ENCODE measurements at regions not wholly inside any gene's neighbourhood (a gene's known extent, or its start where the extent isn't known, plus 50 kb on each side); places are given as distances from the start of the nearest gene placed in this dataset.

DNA sequence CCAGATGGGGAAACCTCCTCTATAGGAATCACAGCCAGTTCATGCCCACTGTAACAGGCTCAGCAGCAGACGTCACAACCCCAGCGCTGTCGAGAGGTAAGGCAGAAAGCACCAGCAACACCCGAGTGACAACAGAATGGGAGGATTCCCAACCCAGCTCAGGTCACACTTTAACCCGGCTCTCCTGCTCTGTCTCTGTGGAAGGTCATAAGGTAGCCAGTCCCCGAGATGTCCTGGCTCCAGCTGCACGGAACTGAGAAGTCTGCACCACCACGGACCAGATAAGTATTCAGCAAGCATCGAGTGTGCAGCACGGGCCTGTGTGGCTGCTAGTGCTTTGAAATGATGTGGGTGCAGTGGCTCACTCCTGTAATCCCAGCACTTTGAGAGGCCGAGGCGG is 236.7 kb upstream of the TCERG1L start:
- no TSS peak for BruUV-seq (replicated peaks)
- Mint-ChIP-seq H3K4me1 (ENCODE audit: low read depth, unreplicated experiment) (peaks cover 10% of the 10 kb centered on the region), H3K27ac (ENCODE audit: unreplicated experiment) (no peak overlapping the region), H3K9me3 (ENCODE audit: low read depth, unreplicated experiment) (no peaks in the 10 kb centered on the region), H3K27me3 (ENCODE audit: unreplicated experiment) (peaks cover 28% of the 10 kb centered on the region), H3K36me3 (ENCODE audit: insufficient read depth, unreplicated experiment) (no peaks in the 10 kb centered on the region), H3K4me3 (ENCODE audit: low read depth, unreplicated experiment) (no peak overlapping the region)
- CTCF ChIA-PET: no interaction called here
- no peak for DNase-seq
- TF ChIP-seq, protein P1, sequence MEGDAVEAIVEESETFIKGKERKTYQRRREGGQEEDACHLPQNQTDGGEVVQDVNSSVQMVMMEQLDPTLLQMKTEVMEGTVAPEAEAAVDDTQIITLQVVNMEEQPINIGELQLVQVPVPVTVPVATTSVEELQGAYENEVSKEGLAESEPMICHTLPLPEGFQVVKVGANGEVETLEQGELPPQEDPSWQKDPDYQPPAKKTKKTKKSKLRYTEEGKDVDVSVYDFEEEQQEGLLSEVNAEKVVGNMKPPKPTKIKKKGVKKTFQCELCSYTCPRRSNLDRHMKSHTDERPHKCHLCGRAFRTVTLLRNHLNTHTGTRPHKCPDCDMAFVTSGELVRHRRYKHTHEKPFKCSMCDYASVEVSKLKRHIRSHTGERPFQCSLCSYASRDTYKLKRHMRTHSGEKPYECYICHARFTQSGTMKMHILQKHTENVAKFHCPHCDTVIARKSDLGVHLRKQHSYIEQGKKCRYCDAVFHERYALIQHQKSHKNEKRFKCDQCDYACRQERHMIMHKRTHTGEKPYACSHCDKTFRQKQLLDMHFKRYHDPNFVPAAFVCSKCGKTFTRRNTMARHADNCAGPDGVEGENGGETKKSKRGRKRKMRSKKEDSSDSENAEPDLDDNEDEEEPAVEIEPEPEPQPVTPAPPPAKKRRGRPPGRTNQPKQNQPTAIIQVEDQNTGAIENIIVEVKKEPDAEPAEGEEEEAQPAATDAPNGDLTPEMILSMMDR (IDR thresholded peaks at IDR 0.05; ENCODE audit: unreplicated experiment): no peak
- intact Hi-C loops (cut with micrococcal nuclease; ENCODE audit: unreplicated experiment): no loop called here

DNA sequence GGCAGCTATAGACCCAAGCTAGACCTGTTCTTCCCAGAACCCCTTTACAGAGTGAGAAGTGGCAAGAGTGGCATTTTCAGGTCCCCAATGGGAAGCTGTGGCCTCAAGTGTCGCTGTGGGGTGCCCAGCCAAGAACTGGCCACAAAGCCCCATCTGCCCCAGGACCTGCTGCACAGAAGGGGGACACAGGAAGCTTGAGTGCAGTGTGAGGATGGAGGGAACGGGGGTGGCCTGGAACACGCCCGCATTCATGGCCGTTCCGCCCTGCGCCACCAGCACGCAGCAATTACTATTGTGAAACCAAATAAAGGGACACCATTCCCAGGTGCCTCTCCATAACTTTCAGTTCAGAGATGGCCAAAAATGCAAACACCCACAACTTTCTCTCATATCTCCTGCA is 237.6 kb upstream of the TCERG1L start:
- no peak overlapping the region for H3K27ac Mint-ChIP-seq (ENCODE audit: unreplicated experiment)
- no TSS peak for BruUV-seq (replicated peaks)
- H3K4me3 Mint-ChIP-seq (ENCODE audit: low read depth, unreplicated experiment): no peak overlapping the region
- no peaks in the 10 kb centered on the region for H3K36me3 Mint-ChIP-seq (ENCODE audit: insufficient read depth, unreplicated experiment)
- intact Hi-C loops (cut with micrococcal nuclease; ENCODE audit: unreplicated experiment): no loop called here
- TF ChIP-seq, protein P1 (IDR thresholded peaks at IDR 0.05; ENCODE audit: unreplicated experiment): no peak
- peaks cover 27% of the 10 kb centered on the region for H3K27me3 Mint-ChIP-seq (ENCODE audit: unreplicated experiment)
- DNase-seq: no peak
- CTCF ChIA-PET: no interaction called here
- peaks cover 10% of the 10 kb centered on the region for H3K4me1 Mint-ChIP-seq (ENCODE audit: low read depth, unreplicated experiment)
- H3K9me3 Mint-ChIP-seq (ENCODE audit: low read depth, unreplicated experiment): no peaks in the 10 kb centered on the region

DNA sequence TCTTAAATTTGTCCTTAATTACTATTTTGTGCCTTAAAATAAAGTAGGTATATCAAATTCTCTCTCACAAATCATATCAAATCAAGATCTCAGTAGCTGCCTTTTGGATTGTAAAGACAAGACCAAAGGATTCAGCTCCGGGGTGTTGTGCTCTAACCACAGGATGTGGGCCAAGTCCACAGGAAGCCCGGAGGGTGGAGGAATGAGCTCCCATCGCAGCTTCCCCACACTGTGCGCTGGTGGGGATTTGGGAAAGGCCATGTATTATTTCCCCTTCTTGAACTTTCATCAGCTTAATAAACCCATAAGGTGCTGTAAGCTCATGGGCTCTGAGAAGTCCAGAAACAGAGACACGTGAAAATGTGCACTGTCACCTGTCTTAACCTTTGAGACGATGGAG is 241.6 kb upstream of the TCERG1L start:
- Mint-ChIP-seq H3K27ac (ENCODE audit: unreplicated experiment) (no peak overlapping the region), H3K4me3 (ENCODE audit: low read depth, unreplicated experiment) (no peak overlapping the region), H3K27me3 (ENCODE audit: unreplicated experiment) (peaks cover 40% of the 10 kb centered on the region), H3K4me1 (ENCODE audit: low read depth, unreplicated experiment) (no peaks in the 10 kb centered on the region), H3K36me3 (ENCODE audit: insufficient read depth, unreplicated experiment) (no peaks in the 10 kb centered on the region), H3K9me3 (ENCODE audit: low read depth, unreplicated experiment) (no peaks in the 10 kb centered on the region)
- BruUV-seq (replicated peaks): no TSS peak
- TF ChIP-seq, protein P1 (IDR thresholded peaks at IDR 0.05; ENCODE audit: unreplicated experiment): no peak
- intact Hi-C loops (cut with micrococcal nuclease; ENCODE audit: unreplicated experiment): no loop called here
- no peak for DNase-seq
- CTCF ChIA-PET: no interaction called here

DNA sequence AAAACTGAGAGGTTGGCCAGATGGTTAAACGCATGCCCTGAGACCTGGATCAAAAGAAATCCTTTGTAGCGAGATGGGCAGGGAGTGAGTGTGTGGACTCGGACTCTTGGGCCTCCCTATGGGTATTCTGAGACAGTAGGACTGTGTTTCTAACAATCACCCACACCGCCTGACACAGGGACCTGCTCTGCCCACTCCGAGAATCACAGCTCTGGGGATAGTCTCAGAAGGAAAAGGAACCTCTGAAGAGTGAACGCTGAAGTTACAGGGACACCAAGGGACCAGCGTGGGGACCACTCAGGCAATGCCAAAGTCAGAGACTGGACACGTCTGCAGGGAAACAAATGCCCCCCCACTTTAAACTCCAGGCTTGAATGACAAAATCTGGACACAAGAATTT is 242.1 kb upstream of the TCERG1L start:
- Mint-ChIP-seq H3K4me1 (ENCODE audit: low read depth, unreplicated experiment) (no peaks in the 10 kb centered on the region), H3K27ac (ENCODE audit: unreplicated experiment) (no peak overlapping the region), H3K4me3 (ENCODE audit: low read depth, unreplicated experiment) (no peak overlapping the region), H3K36me3 (ENCODE audit: insufficient read depth, unreplicated experiment) (no peaks in the 10 kb centered on the region), H3K27me3 (ENCODE audit: unreplicated experiment) (peaks cover 38% of the 10 kb centered on the region), H3K9me3 (ENCODE audit: low read depth, unreplicated experiment) (no peaks in the 10 kb centered on the region)
- TF ChIP-seq, protein P1 (IDR thresholded peaks at IDR 0.05; ENCODE audit: unreplicated experiment): no peak
- no TSS peak for BruUV-seq (replicated peaks)
- intact Hi-C loops (cut with micrococcal nuclease; ENCODE audit: unreplicated experiment): no loop called here
- CTCF ChIA-PET: no interaction called here
- DNase-seq: no peak

DNA sequence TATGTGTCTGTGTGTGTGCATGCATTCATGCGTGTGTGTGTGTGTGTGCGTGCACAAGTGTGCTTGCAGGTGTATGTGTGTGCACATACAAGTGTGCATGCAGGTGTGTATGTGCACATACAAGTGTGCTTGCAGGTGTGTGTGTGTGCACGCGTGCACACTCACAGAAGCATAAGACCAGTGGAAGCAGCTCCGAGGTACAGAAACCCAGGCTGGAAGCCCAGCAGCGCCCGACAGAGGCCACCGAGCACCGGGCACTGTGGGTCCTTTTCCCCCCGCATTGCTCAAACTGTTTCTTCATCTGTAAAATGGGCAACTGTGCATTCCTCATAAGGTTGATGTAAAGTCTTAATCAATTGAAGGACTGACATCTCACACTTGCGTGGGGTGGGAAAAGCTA is 243.3 kb upstream of the TCERG1L start:
- BruUV-seq (replicated peaks): no TSS peak
- H3K36me3 Mint-ChIP-seq (ENCODE audit: insufficient read depth, unreplicated experiment): no peaks in the 10 kb centered on the region
- no peaks in the 10 kb centered on the region for H3K9me3 Mint-ChIP-seq (ENCODE audit: low read depth, unreplicated experiment)
- TF ChIP-seq, protein P1 (IDR thresholded peaks at IDR 0.05; ENCODE audit: unreplicated experiment): no peak
- no peaks in the 10 kb centered on the region for H3K4me1 Mint-ChIP-seq (ENCODE audit: low read depth, unreplicated experiment)
- H3K27ac Mint-ChIP-seq (ENCODE audit: unreplicated experiment): no peak overlapping the region
- CTCF ChIA-PET: no interaction called here
- H3K27me3 Mint-ChIP-seq (ENCODE audit: unreplicated experiment): peaks cover 43% of the 10 kb centered on the region
- DNase-seq: no peak
- H3K4me3 Mint-ChIP-seq (ENCODE audit: low read depth, unreplicated experiment): no peak overlapping the region
- intact Hi-C loops (cut with micrococcal nuclease; ENCODE audit: unreplicated experiment): no loop called here

Measured in Calu3 (cell line).